ENCODE measurements at regions not wholly inside any gene's neighbourhood (a gene's known extent, or its start where the extent isn't known, plus 50 kb on each side); places are given as distances from the start of the nearest gene placed in this dataset.
A peak's percentile ranks its signal among the peaks of the same experiment; 100 is the strongest.

DNA sequence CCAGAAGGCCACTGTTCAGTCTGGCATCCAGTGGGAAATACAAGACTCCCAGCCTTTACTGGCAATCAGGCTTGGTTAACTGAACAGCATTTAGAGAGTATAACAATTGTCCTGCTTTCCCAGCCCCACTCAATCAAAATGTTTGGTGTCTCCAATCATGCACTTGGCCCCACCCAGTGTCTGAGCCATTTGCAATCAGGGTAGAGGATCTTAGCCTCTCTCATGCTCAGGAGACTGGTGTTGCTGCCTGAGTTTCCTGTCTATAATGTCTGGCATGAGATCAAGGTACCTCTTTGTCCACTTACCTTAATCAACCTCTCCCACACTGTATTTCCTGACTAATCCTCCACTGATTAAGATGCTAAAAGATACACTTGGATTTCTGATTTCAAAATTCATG, 290.2 kb upstream of the GHITM start:
- no peak for DNase-seq (ENCODE audit: low read depth in 2 of 3, low spot score in 2 of 3)

DNA sequence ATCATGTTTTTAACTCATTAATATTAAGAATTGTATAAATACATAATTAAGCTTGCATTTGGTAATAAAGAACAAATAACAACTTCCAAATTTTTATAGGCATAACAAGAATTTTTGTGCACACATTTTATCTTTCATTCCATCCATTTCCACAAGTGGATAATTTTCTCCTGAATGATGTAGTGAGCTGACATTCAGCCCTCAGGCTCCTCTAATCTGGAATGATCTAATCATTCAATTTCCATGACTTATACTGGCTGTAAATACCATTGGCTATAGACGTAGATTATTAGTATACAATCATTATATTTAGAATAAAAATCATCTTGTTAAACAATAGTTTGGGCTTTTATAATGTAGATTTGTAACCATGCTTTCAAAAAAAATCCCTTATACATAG, 287.2 kb upstream of the GHITM start:
- DNase-seq (ENCODE audit: low read depth in 2 of 3, low spot score in 2 of 3): no peak

DNA sequence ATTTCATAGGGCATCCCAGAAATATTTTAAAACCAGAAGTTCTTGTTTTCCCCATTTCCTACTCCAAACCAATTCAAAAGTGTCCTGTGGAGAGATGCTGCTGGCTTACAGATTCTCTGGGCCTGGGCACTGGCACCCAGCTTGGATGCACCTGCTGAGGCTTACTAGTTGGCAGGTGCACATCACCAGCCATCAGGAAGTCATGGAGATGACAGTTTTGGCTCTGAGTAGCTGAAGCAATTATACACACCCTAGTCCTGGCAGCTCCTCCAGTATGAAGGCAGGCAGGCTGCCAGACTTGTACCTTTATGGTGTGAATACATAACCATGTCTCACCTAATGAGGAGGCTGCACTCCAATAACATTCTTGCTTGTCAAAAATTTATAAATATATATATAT, 276.6 kb upstream of the GHITM start:
- DNase-seq (ENCODE audit: low read depth in 2 of 3, low spot score in 2 of 3): no peak

DNA sequence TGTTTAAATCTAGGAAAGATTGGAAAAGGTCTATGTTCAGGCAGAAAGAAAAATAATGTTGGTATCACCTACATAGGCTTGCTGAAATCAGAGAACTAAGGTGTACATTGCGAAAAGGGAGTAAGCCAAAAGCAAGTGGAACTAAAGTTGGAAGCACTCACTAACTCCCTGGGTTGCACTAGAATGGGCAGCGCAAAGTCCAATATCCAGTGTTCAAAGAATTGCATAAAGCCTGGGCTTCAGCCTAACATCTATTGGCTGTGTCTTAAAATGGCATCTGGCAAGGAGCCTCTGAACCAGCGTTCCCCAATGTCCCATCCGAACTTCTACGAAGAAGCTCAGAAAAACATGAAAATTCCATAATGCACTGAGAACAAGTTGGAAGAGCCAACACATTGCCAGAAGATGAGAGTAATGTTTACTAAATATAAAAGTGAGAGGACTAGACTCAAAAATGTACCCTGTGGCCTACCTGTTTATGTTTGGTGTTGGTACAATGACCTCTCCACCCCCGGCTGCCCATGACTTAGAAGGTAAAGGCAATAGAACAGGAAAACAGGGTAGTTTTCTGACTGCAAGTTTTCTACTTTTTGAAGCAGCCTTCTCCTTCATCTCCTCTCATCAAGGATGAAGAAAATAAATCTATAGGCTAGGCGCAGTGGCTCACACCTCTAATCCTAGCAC, 275.9 kb upstream of the GHITM start:
- DNase-seq (ENCODE audit: low read depth in 2 of 3, low spot score in 2 of 3): no peak

DNA sequence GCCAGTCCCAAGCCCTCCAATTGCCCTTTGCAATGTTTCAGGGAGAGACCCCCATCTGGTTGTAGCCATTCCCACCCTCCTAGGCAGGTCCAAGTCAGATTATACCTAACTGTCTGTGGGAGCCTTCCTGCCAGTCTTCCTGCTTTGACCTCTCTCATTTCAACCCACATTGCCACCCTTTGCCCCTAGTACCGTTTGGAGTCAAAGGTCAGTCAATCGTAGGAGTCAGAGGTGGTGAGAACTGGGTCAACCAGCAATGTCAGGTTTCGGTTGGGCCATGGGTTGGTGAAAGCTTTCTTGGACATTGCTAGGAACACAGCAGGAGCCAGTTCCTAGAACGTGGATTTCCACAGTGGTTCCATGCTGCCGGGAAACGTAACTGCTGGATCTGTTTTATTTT, 269.4 kb upstream of the GHITM start:
- DNase-seq (ENCODE audit: low read depth in 2 of 3, low spot score in 2 of 3): no peak

DNA sequence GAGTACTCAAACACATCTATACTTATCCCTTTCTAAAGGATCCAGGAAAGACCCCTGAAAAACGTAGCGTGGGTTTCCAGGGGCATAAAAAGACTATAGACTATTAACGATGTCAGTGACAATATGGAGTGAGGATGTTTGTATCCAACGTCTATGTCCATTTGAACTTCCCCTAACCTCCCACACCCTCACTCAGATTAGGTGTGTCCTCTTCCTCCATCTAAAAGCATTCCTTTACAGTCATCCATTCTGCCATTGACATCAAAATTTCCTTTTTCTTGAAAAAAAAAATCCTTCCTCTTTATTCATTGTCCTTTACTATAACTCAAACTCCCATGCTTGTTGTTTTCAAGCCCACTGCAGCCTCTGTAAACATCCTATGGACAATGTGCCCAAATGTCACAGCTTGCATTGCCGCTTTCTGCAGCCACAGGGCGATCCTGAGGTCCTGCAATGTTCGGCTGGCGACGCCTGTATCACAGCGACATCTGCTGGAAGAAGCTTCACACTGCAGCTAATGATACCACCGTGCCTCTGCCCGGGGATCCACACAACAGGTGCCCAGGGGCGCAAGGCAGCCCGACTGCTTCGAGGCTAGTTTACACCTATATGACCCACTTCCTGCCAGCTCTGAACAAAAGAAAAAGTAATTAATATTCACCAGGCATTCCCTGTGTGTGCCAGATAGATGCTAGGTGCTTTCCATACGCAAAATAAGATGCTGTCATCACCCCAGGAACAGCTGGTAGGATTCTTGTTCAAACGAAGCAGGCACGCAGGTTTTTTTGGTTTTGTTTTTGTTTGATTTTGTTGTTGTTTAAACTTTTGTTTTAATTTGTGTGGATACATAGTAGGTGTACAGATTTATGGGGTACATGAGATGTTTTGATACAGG, 267.9 kb upstream of the GHITM start:
- DNase-seq (ENCODE audit: low read depth in 2 of 3, low spot score in 2 of 3): peak; percentile 7 to 50 (median 28)

DNA sequence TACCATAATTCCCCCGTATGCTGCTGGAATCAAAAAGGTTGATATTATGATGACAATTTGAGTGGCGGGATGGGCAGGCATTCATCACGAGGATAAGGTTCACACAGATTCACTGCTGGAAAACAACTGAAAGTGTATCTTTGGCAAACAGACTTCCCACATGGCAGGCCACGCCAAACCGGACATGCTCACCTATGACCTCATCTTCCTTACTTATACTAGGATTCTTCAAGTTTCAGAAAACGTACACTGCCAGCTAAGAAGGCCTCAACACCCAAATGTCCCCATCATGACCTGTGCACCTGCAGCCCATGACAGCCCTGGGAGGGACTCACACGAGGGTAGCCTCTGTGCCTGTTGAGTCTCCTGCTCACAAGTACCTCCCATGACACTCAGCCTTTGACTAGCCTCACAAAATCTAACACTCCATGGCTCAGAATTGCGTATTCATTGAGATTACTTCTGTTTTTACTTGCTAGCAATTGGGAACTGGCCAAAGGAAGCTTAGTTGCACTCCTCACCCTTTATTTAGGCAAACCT, 259.0 kb upstream of the GHITM start:
- no peak for DNase-seq (ENCODE audit: low read depth in 2 of 3, low spot score in 2 of 3)

DNA sequence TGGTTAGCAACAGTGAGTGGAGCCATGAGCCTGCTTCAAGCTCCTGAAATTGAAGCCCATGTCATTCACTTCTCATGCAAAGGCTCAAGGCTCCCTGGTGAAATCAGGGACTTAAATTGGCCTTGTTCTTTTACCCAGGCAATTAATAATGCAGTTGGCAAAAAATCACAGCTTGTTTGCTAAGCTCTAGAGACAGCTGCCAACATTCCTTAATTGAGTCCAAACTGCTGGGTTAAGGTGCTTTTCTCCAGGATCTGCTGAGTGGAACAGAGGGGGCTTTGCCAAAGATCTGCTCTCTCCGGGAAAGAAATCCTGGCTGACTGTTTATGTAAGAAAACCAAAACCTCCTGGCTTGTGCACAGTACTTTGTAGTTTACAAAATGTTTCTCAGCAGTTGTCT, 257.6 kb upstream of the GHITM start:
- no peak for DNase-seq (ENCODE audit: low read depth in 2 of 3, low spot score in 2 of 3)

DNA sequence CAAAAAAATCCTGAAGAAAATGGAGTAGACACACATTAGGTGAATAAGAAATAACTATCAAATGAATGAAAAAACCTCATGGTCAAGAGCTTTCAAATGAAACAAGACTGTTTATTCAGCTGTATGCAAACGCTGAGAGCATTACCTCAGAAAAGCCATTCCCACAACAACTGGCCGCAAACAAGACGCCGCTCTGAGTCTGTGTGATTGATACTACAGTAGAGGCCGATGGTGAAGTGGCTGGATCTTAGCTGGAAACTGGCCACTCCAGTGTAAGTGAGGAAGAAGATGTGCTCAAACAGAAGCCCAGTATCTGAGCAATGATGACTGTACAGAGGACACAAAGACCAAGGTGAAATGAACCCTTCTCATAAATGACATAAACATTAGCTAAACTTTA, 252.4 kb upstream of the GHITM start:
- no peak for DNase-seq (ENCODE audit: low read depth in 2 of 3, low spot score in 2 of 3)

DNA sequence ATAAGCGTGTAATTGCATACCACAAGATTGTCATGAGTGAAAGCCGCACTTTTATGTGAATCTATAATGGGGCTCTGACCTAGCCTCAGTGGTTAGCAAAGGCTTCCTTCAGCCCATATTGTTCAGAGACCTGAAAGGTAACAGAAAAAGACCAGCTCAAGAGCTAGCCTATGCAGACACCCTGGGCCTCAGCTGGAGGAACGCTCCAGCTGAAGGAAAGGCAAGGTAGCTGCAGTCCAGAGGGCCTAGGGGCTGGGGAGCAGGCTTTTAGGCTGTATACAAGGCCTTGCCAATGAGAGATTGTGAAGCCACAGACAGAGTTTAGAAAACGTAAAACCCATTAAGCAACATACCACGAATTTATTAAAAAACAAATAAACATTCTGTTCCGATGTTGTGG, 246.6 kb upstream of the GHITM start:
- no peak for DNase-seq (ENCODE audit: low read depth in 2 of 3, low spot score in 2 of 3)

DNA sequence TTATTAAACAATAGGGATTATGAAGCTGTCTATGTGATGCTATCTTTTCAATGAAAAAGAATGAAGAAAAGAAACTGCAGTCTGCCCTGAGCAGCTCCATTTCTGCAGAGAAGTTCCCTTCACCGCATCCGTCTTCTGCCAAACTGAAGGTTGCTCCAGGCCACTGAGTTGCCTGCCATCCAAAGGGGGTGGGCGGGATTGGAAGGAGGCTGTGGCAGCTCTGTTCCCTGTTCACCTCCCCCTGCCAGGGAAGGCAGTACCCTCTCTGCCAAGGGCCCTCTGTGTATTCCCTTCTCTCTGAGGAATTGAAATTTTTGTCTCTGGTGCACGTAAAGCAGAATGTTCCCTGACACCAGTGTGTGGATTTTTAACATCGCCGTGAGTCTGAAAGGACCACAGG, 243.1 kb upstream of the GHITM start:
- no peak for DNase-seq (ENCODE audit: low read depth in 2 of 3, low spot score in 2 of 3)

DNA sequence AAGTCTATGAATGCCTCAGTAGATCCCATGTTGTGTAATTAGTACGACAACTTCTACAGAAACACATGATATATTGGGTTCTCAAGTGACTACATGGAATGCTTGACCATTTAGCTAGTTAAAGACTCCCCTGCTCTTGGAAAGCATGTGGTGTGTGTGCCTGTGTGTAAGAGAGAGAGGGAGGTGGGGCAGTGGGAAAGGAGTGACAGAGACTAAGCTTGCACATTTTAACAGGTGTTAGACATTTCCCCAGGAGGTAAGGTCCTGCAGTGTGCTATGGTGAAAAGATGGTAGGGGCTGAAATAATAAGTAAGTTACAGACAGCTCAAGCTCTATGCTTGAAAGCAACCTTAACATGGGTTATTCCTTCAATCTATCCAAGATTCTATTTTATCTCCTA, 241.7 kb upstream of the GHITM start:
- no peak for DNase-seq (ENCODE audit: low read depth in 2 of 3, low spot score in 2 of 3)

DNA sequence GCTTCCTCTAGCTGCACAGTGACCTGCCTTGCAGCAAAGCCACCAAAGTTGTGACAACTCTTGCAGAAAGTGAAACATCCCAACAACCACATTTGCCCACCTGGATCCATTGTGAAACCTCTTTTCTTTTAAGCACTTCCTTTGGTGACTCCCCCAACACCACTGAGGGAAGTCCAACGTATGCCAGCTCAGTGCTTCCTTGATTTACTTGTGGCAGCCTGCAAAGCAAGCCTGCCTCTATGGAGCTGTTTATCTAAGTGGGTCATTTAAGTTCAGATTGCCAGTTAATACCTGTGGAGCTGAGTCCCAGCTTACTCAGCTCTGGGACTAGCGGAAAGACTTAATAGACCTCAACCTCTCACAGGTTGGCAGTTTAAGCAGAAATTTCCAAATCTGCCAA, 230.8 kb upstream of the GHITM start:
- no peak for DNase-seq (ENCODE audit: low read depth in 2 of 3, low spot score in 2 of 3)

DNA sequence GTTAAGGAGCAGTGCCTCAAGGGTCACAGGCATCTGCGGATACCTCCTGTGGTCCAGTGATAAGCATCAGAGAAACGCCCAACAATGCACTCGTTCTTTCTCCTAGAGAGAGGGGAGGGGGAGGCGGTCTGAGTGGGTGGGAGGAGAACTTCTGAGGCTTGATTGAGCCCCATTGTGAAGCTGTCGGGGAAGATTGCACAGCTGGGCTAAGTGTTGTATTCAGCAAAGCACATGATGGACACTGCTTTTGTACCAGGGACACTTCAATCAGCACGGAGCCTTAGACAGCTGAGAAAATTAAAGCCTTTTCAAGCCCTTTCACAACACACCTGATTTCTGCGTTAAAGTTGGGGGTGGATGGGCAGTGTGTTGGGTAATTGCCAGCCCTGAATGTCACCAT, 230.3 kb upstream of the GHITM start:
- DNase-seq (ENCODE audit: low read depth in 2 of 3, low spot score in 2 of 3): no peak

DNA sequence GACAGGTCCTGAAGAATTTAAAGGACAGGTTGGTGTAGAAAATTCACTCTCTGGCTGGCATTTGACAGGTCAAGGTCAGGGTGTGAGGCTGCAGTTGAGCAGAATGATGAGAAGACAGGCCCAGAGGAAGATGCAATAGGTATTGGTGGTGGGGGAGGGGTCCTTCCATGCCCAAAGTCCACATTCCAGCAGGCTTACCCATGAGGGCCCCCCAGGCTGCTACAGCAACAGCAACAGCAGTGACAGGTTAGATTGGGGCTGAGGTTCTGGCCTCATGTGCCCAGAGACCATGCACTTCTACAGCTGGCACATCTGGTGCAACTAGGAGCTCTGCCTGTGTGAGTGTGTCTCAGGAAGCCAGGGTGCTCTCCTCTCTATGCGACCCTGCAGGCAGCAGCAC, 223.5 kb upstream of the GHITM start:
- no peak for DNase-seq (ENCODE audit: low read depth in 2 of 3, low spot score in 2 of 3)

DNA sequence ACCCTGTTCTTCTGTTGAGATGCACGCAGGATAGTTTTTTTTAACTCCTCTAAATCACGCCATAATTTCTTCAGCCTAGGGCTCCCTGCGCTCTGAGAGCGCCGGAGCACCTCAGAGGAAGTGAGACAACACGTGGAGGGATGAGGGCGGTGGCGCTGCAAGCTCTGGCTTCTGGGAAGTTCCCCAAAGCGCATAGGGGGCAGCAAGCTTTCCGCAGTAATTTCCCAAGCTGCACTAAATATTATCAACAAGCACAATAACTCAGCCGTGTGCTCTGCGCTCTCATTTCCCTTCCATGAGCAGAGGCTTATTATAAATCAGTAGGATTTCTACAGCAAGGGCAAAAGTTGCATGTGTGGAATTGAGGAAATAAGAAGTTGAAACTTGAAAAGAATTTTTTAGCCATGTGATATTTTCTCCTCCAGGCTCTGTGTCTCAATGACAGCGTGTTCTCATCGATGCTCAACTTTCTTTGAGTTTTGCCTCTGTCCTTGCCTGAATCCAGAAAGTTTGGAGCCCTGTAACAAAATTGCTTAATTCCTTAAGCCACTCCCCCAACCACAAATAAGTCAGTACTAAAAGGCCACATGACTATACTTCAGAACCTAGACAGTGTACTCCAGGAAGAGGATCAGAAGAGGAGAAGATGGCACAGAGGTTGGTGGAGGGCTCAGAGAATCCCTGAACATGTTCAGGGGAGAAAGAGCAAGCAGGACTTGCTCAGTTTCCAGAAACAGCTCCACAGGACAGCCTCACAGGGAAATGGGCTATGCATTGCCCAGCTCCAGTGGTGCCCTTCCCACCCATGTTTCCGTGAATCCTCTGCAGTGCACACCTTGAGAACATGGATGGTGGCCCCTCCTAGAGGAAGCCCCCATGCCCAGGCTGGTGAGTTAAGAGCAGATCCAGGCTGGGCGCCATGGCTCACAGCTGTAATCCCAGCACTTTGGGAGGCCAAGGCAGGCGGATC, 221.5 kb upstream of the GHITM start:
- no peak for DNase-seq (ENCODE audit: low read depth in 2 of 3, low spot score in 2 of 3)

DNA sequence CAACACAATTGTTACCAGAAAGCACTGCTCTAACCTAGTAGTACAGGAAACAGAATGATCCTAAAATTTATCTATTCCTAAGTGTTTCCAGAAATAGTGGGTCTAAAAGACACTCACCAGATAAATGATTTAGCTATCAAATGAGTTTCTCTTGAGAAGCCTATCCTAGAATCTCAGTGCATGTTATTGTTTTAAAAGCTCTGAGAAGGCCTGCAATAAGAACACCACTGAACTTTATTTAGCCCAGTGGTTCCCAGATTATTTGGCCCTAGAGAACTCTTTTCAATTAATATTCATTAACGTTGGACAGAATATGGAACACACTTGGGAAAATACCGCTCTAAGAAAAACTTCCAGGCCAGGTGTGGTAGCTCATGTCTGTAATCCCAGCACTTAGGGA, 220.1 kb upstream of the GHITM start:
- DNase-seq (ENCODE audit: low read depth in 2 of 3, low spot score in 2 of 3): no peak

DNA sequence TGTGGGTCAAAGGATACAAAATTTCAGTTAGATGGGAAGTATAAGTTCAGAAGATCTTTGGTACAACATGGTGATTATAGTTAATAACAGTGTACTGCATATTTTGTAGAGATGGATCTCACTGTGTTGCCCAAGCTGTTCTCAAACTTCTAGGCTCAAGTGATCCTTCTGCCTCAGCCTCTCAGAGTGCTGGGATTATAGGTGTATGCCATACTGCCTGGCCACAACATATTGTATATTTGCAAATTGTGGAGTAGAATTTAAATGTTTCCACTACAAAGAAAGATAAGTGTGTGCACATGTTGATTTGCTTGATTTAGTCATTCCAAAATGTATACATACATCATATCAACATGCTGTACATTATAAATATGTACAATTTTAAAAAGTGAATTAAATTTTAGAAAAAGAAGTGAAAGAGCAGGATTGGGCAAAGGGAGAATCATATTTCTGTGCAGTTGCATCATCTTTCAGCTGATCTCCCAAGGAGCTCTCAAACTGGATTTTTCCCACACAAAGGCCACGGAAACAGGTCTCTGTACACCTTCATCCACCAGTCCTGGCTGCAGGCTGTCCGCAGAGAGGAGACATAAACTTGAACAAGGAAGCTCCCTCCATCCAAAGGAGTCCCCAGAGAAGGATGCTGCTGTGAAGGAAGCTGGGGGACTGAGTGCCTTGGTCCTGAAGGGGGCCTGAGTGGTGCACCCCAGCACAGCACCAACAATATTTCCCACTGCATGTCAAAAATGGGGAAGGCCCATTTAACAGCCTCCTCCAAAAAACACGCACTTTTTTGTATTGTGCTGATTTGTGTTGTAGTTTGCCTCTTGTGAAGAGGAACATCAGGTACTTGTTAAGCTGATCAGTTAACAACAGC, 217.1 kb upstream of the GHITM start:
- DNase-seq (ENCODE audit: low read depth in 2 of 3, low spot score in 2 of 3): no peak

DNA sequence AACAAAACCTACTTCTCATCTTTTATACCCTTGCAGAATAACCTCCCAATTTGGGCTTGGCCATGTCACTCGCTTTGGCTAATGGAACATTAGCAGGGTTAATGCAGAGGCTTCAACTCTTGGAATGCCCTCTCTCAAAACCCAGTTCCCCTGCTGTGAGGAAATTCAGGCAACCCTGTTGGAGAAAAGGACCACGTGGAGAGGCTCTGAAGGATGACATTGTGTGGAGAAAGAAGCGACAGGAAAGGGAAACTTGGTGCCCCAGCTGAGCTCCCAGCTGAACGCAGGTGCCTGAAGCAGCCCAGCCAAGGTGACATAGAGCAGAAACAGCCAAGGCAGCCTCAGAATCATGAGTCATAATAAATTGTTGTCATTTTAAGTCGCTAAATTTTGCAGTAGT, 214.2 kb upstream of the GHITM start:
- DNase-seq (ENCODE audit: low read depth in 2 of 3, low spot score in 2 of 3): no peak

DNA sequence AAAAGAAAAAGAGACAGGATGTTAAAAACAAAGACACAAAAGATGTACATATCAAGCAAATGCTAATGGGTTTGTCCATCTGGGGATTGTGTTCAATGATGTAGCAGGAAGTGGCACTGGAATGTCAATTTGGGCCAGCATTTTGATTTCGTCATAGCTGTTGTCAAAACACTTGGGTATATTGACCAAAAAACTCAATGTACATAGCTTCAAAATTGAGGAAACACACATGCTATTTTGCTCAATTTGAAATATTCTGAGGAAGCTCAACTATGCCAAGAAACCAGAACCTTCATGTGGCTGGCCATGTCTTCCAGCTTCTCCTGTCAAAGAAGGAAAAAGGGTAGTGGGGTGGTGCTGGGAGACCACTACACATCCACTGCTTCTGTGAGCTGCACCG, 212.7 kb upstream of the GHITM start:
- DNase-seq (ENCODE audit: low read depth in 2 of 3, low spot score in 2 of 3): no peak

Data from activated CD8-positive, alpha-beta memory T cell treated with anti-CD3 and anti-CD28 coated beads for 48 hours (primary cell).